LNCAP (cell line): ENCODE measurements at regions not wholly inside any gene's neighbourhood (a gene's known extent, or its start where the extent isn't known, plus 50 kb on each side); places are given as distances from the start of the nearest gene placed in this dataset.

ENCODE experiments used
- TF ChIP-seq, protein P1 (sequence below): fragments of 450-650 bp; IDR thresholded peaks from 2 replicates; pipeline ENCODE4 v1.5.1; 2017; ENCODE audit warnings: mild to moderate bottlenecking

GRCh38 chr5:118247458-118247857, 740.9 kb downstream of the DTWD2 start:
- TF ChIP-seq, protein P1, sequence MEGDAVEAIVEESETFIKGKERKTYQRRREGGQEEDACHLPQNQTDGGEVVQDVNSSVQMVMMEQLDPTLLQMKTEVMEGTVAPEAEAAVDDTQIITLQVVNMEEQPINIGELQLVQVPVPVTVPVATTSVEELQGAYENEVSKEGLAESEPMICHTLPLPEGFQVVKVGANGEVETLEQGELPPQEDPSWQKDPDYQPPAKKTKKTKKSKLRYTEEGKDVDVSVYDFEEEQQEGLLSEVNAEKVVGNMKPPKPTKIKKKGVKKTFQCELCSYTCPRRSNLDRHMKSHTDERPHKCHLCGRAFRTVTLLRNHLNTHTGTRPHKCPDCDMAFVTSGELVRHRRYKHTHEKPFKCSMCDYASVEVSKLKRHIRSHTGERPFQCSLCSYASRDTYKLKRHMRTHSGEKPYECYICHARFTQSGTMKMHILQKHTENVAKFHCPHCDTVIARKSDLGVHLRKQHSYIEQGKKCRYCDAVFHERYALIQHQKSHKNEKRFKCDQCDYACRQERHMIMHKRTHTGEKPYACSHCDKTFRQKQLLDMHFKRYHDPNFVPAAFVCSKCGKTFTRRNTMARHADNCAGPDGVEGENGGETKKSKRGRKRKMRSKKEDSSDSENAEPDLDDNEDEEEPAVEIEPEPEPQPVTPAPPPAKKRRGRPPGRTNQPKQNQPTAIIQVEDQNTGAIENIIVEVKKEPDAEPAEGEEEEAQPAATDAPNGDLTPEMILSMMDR: no peak

DNA sequence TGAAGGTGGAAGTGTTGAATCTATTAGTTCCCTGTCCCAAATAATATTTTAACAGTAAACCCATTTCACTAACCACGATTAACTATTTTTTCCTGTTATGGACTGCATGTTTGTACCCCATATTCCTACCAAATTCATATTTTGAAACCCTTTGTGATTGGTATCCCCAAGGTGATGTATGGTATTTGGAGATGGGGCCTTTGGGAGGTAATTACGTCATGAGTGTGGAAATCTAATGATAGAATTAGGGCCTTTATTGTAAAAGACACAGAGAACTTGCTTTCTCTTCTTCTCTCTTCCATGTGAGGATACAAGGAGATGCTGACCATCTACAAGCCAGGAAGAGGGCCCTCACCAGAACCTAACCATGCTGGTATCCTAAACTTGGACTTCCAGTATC, 744.7 kb downstream of the DTWD2 start:
- TF ChIP-seq, protein P1: no peak

DNA sequence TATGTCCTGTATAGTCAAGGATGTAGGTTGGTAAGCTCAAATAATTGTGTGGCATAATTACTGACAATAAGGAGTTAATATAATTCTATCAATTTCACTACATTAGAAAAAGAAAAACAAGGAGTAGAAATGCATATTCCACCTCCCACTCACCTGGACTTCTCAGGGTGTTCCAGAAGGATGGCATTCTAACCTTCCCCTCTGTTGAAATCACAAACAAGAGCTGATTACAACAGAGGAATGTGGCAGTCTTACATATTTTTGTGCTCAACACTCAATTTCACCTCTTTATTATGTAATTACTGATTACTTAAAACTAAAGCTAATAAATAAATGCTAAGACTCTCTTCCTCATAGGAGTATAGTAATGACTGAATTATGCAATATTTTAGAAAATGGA, 745.3 kb downstream of the DTWD2 start:
- TF ChIP-seq, protein P1: no peak

DNA sequence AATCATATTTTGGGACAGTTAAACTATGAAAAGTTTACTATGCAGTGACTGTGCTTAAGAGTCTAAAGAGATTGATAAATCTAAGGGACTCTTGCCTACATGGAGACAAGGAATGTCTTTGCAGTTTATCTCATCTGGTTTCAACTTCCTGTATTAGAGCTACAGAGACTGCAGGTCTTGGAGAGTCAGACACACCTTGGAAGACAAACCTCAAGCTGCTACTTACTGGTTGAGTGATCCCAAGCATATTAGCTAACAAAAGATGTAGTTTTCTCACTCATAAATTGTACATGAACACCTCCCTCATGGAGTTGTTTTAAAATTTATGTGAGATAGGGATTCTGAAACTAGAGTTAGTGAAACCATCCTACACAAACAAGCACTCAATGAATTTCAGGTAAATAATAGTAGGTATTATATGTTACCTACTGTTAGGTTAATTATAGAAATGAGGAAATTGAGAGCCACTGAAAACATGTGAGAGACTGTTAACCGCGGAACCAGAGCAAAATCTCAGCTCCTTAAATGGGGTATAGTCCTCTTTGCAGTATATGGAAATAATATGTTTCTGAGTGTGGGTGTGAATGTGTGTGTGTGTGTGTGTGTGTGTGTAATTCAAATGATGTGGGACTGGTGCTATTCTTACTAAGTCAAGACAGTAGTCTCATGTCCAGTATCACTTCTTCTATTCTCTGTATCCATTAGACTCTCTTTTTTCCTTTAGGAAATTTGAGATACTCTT, 752.1 kb downstream of the DTWD2 start:
- TF ChIP-seq, protein P1: no peak

DNA sequence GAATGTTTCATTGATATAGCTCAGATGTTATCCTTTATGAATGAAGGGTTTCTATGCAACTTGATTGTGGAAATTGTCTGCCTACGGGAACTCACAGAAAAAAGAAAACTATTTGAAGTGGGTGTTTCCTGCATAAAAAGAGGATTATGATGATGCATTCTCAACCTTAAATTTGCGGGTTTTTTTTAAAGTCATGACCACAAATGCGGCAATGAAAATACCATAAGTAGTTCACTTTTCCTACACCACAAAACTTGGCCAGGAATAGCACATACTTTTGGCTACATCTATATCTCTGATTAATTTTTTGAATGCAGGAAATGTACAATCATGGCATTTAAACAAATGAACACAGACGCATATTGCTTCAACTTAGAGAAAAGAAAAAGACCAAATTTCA, 754.7 kb downstream of the DTWD2 start:
- TF ChIP-seq, protein P1: no peak

DNA sequence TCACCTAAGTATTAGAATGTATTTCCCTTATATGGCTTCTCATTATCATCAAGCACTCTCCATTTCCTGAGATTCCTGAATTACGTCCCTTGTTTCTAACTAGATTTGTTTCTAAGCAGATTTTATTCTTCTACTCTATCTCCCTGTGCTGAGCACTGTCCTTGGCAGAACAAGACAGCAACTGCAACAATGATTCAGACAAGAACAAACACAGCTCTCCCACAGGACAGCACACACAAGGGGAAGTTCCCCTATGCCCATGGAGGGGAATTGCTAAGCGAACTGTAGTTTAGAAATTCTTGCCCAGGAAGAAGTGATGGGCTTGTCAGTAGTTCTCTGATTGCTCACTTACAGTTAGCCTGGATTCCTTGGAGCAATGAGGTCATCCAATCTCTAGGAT, 759.9 kb downstream of the DTWD2 start:
- TF ChIP-seq, protein P1: no peak

DNA sequence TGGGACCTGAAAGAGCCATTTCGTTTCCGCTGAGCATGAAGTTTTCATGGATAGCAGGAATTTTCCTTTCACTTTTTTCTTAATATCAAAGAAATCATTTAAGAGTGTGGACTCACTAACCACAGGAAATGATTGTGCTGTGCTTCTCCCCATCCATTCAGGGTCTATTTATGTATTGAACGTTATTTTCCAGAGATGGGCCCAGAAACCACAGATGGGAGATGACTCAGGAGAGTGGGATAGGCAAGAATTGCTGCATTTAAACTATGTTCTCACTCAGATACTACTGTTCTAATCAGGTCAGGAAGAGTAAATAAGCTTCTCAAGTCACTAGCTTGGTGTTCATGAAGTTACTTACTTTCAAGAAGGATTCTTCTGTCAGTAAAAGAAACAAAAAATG, 763.8 kb downstream of the DTWD2 start:
- TF ChIP-seq, protein P1: no peak
